K562 (cell line): ENCODE measurements at regions not wholly inside any gene's neighbourhood (a gene's known extent, or its start where the extent isn't known, plus 50 kb on each side); places are given as distances from the start of the nearest gene placed in this dataset.

Source experiments
- ATAC-seq: fragments of 200-7000 bp; cut with Tn5 transposase; 3 replicates; pipeline ENCODE4 v1.9.1; 2020; ENCODE audit warnings: moderate library complexity
- BruUV-seq: library from RNA; stranded (reverse); fragments of 400-500 nt; replicated peaks from 2 replicates; lab custom pipeline; 2021; lab: Mats Ljungman, UMichigan
- CTCF ChIA-PET: fragments of 300-600 bp; formaldehyde crosslinking; extraction: SDS; loops from one replicate; lab custom pipeline; 2021; ENCODE audit warnings: low intra/inter-chr PET ratio; lab: Yijun Ruan, JAX
- POLR2A ChIA-PET: fragments of 300-600, 350-650 bp; sonication (Branson Sonifier 250); formaldehyde crosslinking; extraction: SDS; loops from one replicate; lab custom pipeline; 2021; ENCODE audit warnings: antibody characterized with exemption, inconsistent platforms; lab: Yijun Ruan, JAX
- DNase-seq, 4 experiments: peaks; one replicate each; pipeline versions ENCODE4 v3.0.0 to v3.0.0-alpha.2; 2011 to 2018; ENCODE audit warnings: low spot score in 3 of 4, mixed read lengths in 3 of 4; ENCODE audit errors: extremely low read depth in 1 of 4
- FAIRE-seq: peaks from 2 replicates; lab custom pipeline; 2011; peaks lifted over from hg19 to GRCh38; lab: Jason Lieb, UNC
- H2AFZ ChIP-seq: 2 replicates; pipeline ENCODE4 v1.6.0; 2011; ENCODE audit warnings: low read depth, low read length, control low read depth, inconsistent platforms
- H3K27ac ChIP-seq: fragments of 200-600 bp; 3 replicates; pipeline ENCODE4 v1.8.0; 2011; ENCODE audit warnings: low read depth, mild to moderate bottlenecking, control low read depth, inconsistent platforms, low read length, moderate library complexity, mixed read lengths; ENCODE audit errors: extremely low read depth
- H3K27me3 ChIP-seq, 2 experiments: fragments of 300-600 bp in 1 of 2; 2 replicates in 1 of 2; 3 replicates in 1 of 2; pipeline versions ENCODE4 v1.6.0 to v1.8.0; 2011; ENCODE audit warnings: inconsistent platforms in 2 of 2, low read length in 2 of 2, mild to moderate bottlenecking in 1 of 2, mixed read lengths in 1 of 2, moderate library complexity in 1 of 2; ENCODE audit not compliant: control insufficient read depth in 2 of 2, insufficient read depth in 2 of 2
- H3K36me3 ChIP-seq: fragments of 300-600 bp; 3 replicates; pipeline ENCODE4 v1.8.0; 2011; ENCODE audit warnings: mild to moderate bottlenecking, low read length, inconsistent platforms; ENCODE audit not compliant: control insufficient read depth, insufficient read depth
- H3K4me1 ChIP-seq, 2 experiments: fragments of 200-600 bp in 1 of 2; replicated peaks in 1 of 2; 2 replicates in 1 of 2; 3 replicates in 1 of 2; pipeline versions ENCODE4 v1.5.1 to v1.8.0; 2011; ENCODE audit warnings: inconsistent platforms in 2 of 2, low read length in 2 of 2, mild to moderate bottlenecking in 1 of 2, mixed read lengths in 1 of 2, moderate library complexity in 1 of 2; ENCODE audit not compliant: control insufficient read depth in 2 of 2, insufficient read depth in 2 of 2
- H3K4me2 ChIP-seq: 2 replicates; pipeline ENCODE4 v1.6.1; 2011; ENCODE audit warnings: low read length, control low read depth, inconsistent platforms, mixed read lengths; ENCODE audit not compliant: insufficient read depth
- H3K4me3 ChIP-seq: fragments of 200-600 bp; sonication (generic), shearing (Covaris generic); 2 replicates; pipeline ENCODE4 v1.5.1; 2016; ENCODE audit warnings: control low read depth, inconsistent platforms
- H3K79me2 ChIP-seq: fragments of 200-600 bp; 3 replicates; pipeline ENCODE4 v1.8.0; 2011; ENCODE audit warnings: low read length, inconsistent platforms; ENCODE audit not compliant: control insufficient read depth, insufficient read depth
- H3K9ac ChIP-seq, 2 experiments: 2 replicates each; pipeline versions ENCODE4 v1.6.0 to v1.6.1; 2011; ENCODE audit warnings: low read depth in 2 of 2, low read length in 2 of 2, control low read depth in 1 of 2, inconsistent platforms in 1 of 2, mild to moderate bottlenecking in 1 of 2, mixed read lengths in 1 of 2; ENCODE audit not compliant: insufficient read depth in 1 of 2
- H3K9me1 ChIP-seq: one replicate; pipeline ENCODE4 v1.6.0; 2011; ENCODE audit warnings: inconsistent platforms, mild to moderate bottlenecking, low read length, moderate library complexity; ENCODE audit not compliant: control insufficient read depth, insufficient read depth
- H3K9me3 ChIP-seq: replicated peaks from 2 replicates; pipeline ENCODE4 v1.5.1; 2011; ENCODE audit warnings: low read depth, low read length, inconsistent platforms; ENCODE audit not compliant: control insufficient read depth, insufficient read depth
- H4K20me1 ChIP-seq: replicated peaks from 2 replicates; pipeline ENCODE4 v1.6.1; 2011; ENCODE audit warnings: low read length, inconsistent platforms, mixed read lengths; ENCODE audit not compliant: control insufficient read depth, insufficient read depth
- CHD4 ChIP-seq: fragments of 200-600 bp; sonication (generic); IDR thresholded peaks from 3 replicates; pipeline ENCODE4 v1.6.1; 2012; ENCODE audit warnings: low read depth, mild to moderate bottlenecking, mixed read lengths, low read length, inconsistent platforms; ENCODE audit not compliant: insufficient read depth, insufficient replicate concordance, poor library complexity, severe bottlenecking
- ELF2 ChIP-seq: fragments of 250-450 bp; sonication (Bioruptor Pico); IDR thresholded peaks from 2 replicates; pipeline ENCODE4 v1.5.0; 2021; ENCODE audit warnings: mild to moderate bottlenecking
- HDAC2 ChIP-seq: fragments of 450-650 bp; IDR thresholded peaks from 2 replicates; pipeline ENCODE4 v1.6.1; 2016; ENCODE audit warnings: mild to moderate bottlenecking
- HDAC8 ChIP-seq: fragments of 450-650 bp; IDR thresholded peaks from 2 replicates; pipeline ENCODE4 v1.6.1; 2016; ENCODE audit warnings: mild to moderate bottlenecking, missing genetic modification characterization, moderate library complexity, missing compliant biosample characterization
- HOXB6 ChIP-seq: fragments of 250-450 bp; sonication (Bioruptor Pico); IDR thresholded peaks from 2 replicates; pipeline ENCODE4 v1.5.1; 2022; ENCODE audit warnings: mild to moderate bottlenecking, borderline replicate concordance
- MAFF ChIP-seq: IDR thresholded peaks from 2 replicates; pipeline ENCODE4 v1.6.1; 2012; ENCODE audit warnings: low read length, improper control_type of control experiment
- NFATC3 ChIP-seq: fragments of 450-650 bp; IDR thresholded peaks from 2 replicates; pipeline ENCODE4 v1.6.1; 2017; ENCODE audit warnings: mild to moderate bottlenecking
- NRF1 ChIP-seq, 2 experiments: fragments of 450-650 bp; IDR thresholded peaks in 1 of 2; conservative IDR thresholded peaks in 1 of 2; 2 replicates each; pipeline ENCODE4 v1.6.1; 2014; ENCODE audit warnings: mild to moderate bottlenecking in 2 of 2
- PTTG1 ChIP-seq: fragments of 450-650 bp; IDR thresholded peaks from 2 replicates; pipeline ENCODE4 v1.6.1; 2016; ENCODE audit warnings: low read depth, mild to moderate bottlenecking, missing genetic modification characterization, missing compliant biosample characterization
- RB1 ChIP-seq: fragments of 450-650 bp; IDR thresholded peaks from 2 replicates; pipeline ENCODE4 v1.6.1; 2017; ENCODE audit warnings: low read depth, mild to moderate bottlenecking
- RBM17 ChIP-seq: fragments of 200-400 bp; formaldehyde crosslinking; IDR thresholded peaks from 2 replicates; pipeline ENCODE4 v1.6.1; 2017; ENCODE audit warnings: low read depth, mild to moderate bottlenecking, low read length, borderline replicate concordance
- RNF2 ChIP-seq: sonication (generic); IDR thresholded peaks from 2 replicates; pipeline ENCODE4 v1.6.1; 2016
- SMC3 ChIP-seq: conservative IDR thresholded peaks from 2 replicates; pipeline ENCODE4 v1.6.1; 2011; ENCODE audit warnings: low read depth, low read length, improper control_type of control experiment; ENCODE audit not compliant: insufficient read depth
- TARDBP ChIP-seq: fragments of 450-650 bp; IDR thresholded peaks from 2 replicates; pipeline ENCODE4 v1.6.1; 2016
- TCF3 ChIP-seq: sonication (generic); formaldehyde crosslinking; IDR thresholded peaks from 2 replicates; pipeline ENCODE4 v1.4.0; 2020; ENCODE audit warnings: mild to moderate bottlenecking, missing genetic modification reagents
- TRIM28 ChIP-seq: fragments of 450-650 bp; IDR thresholded peaks from 2 replicates; pipeline ENCODE4 v1.6.1; 2017
- ZC3H8 ChIP-seq: fragments of 450-650 bp; IDR thresholded peaks from 2 replicates; pipeline ENCODE4 v1.6.1; 2017
- ZNF280A ChIP-seq: fragments of 450-650 bp; IDR thresholded peaks from 2 replicates; pipeline ENCODE4 v1.6.1; 2018; ENCODE audit warnings: mild to moderate bottlenecking, low read depth; ENCODE audit not compliant: partially characterized antibody
- ZNF3 ChIP-seq: fragments of 250-450 bp; sonication (Bioruptor Pico); IDR thresholded peaks from 2 replicates; pipeline ENCODE4 v1.5.0; 2021; ENCODE audit warnings: mild to moderate bottlenecking, moderate library complexity
- ZNF707 ChIP-seq: fragments of 250-450 bp; sonication (Bioruptor Pico); conservative IDR thresholded peaks from 2 replicates; pipeline ENCODE4 v1.8.0; 2022; ENCODE audit warnings: inconsistent platforms, mild to moderate bottlenecking, moderate library complexity
- WGBS: fragments of 100-300 bp; shearing (Covaris generic); methylation state at CpG from one replicate; pipeline ENCODE4 v1.1.6; 2016; ENCODE audit warnings: low coverage, mixed read lengths; ENCODE audit not compliant: insufficient coverage; ENCODE audit errors: missing lambda C conversion rate; 5-methylcytosine and 5-hydroxymethylcytosine counted together
- in situ Hi-C: fragments of 300-500 bp; cut with MboI; formaldehyde crosslinking; loops from 4 replicates; pipeline ENCODE4 v1.15.0; 2018; ENCODE audit warnings: inconsistent platforms, mixed read lengths
- intact Hi-C: fragments of 100-400 bp; cut with micrococcal nuclease; formaldehyde crosslinking; loops from 2 replicates; pipeline ENCODE4 v1.14.2; 2022

- Histone ChIP-seq H3K9ac (no peak overlapping the region), H4K20me1 (no peaks in the 10 kb centered on the region), H3K4me2 (no peak overlapping the region), H3K9me1 (no peaks in the 10 kb centered on the region), H3K79me2 (no peaks in the 10 kb centered on the region), H3K9me3 (no peaks in the 10 kb centered on the region), H2AFZ (no peak overlapping the region), H3K27me3 (no peaks in the 10 kb centered on the region), H3K27ac (no peak overlapping the region), H3K4me1 (no peaks in the 10 kb centered on the region), H3K4me3 (no peak overlapping the region), H3K36me3 (no peaks in the 10 kb centered on the region)
- POLR2A ChIA-PET: no interaction called here
- TF ChIP-seq ZC3H8 (no peak), RBM17 (no peak), ZNF3 (CRISPR knock-in tag) (no peak), HDAC8 (no peak), CHD4 (no peak), ZNF280A (no peak), ZNF707 (no peak), RNF2 (no peak), TCF3 (CRISPR knock-in tag) (no peak), ELF2 (no peak), PTTG1 (no peak), SMC3 (no peak), MAFF (no peak), TRIM28 (no peak), RB1 (no peak), TARDBP (no peak), NFATC3 (no peak), HOXB6 (no peak), NRF1 (conservative IDR thresholded peaks at IDR 0.05 in 1 of 2, IDR thresholded peaks at IDR 0.05 in 1 of 2) (no peak), HDAC2 (no peak)
- CTCF ChIA-PET: no interaction called here
- intact Hi-C loops: no loop called here
- ATAC-seq (no peak), DNase-seq (no peak), FAIRE-seq (no peak)
- in situ Hi-C loops: no loop called here
- WGBS: no CpG with 5 or more reads among the region's 1 CpG
- no TSS peak for BruUV-seq
Measured at GRCh38 chr5:158433634-158434033, 574.7 kb upstream of the CLINT1 start.
